B cell (primary cell): ENCODE measurements at regions not wholly inside any gene's neighbourhood (a gene's known extent, or its start where the extent isn't known, plus 50 kb on each side); places are given as distances from the start of the nearest gene placed in this dataset.

ENCODE experiments used
- ATAC-seq: fragments of 200-7000 bp; cut with Tn5 transposase; one replicate; pipeline ENCODE4 v1.10.0; 2021; ENCODE audit warnings: low read depth, mild to moderate bottlenecking, moderate number of reproducible peaks, moderate library complexity
- CTCF ChIA-PET: fragments of 350-600 bp; sonication (Branson Sonifier 250); formaldehyde crosslinking; loops from one replicate; lab custom pipeline; 2021; ENCODE audit warnings: antibody characterized with exemption, inconsistent platforms; lab: Charles Lee
- POLR2A ChIA-PET: fragments of 350-600 bp; sonication (Branson Sonifier 250); formaldehyde crosslinking; loops from one replicate; lab custom pipeline; 2021; ENCODE audit warnings: antibody characterized with exemption; lab: Charles Lee
- DNase-seq: peaks from one replicate; pipeline ENCODE4 v3.0.0; 2013
- H2AFZ ChIP-seq: 2 replicates; pipeline ENCODE4 v1.6.1; 2012; ENCODE audit warnings: mild to moderate bottlenecking, low read depth, low read length; ENCODE audit not compliant: insufficient read depth, poor library complexity, severe bottlenecking
- H3K27ac ChIP-seq, 2 donors: 1 replicate in 1 of 2; 2 replicates in 1 of 2; pipeline ENCODE4 v1.5.1; 2012 to 2013; ENCODE audit warnings: low read length in 2 of 2, mild to moderate bottlenecking in 2 of 2, moderate library complexity in 1 of 2
- H3K27me3 ChIP-seq, 4 experiments: fragments of 200-600 bp in 1 of 4; sonication (generic) in 1 of 4; replicated peaks in 1 of 4; 1 replicate in 2 of 4; 2 replicates in 2 of 4; pipeline versions ENCODE4 v1.6.1 to v1.7.0; 2013 to 2016; ENCODE audit warnings: low read length in 3 of 4, mild to moderate bottlenecking in 2 of 4, mixed read lengths in 1 of 4, moderate library complexity in 1 of 4; ENCODE audit not compliant: insufficient read depth in 4 of 4, control insufficient read depth in 3 of 4; ENCODE audit errors: control extremely low read depth in 1 of 4
- H3K36me3 ChIP-seq, 2 experiments: replicated peaks in 1 of 2; 1 replicate in 1 of 2; 2 replicates in 1 of 2; pipeline versions ENCODE4 v1.6.1 to v1.7.1; 2013; ENCODE audit warnings: low read length in 1 of 2; ENCODE audit not compliant: insufficient read depth in 2 of 2, control insufficient read depth in 1 of 2; ENCODE audit errors: control extremely low read depth in 1 of 2, extremely low read depth in 1 of 2
- H3K4me1 ChIP-seq, 2 donors: fragments of 200-600 bp in 1 of 2; sonication (generic) in 1 of 2; 1 replicate in 1 of 2; 2 replicates in 1 of 2; pipeline versions ENCODE4 v1.5.1 to v1.6.1; 2013 to 2017; ENCODE audit warnings: low read length in 2 of 2; ENCODE audit not compliant: control insufficient read depth in 2 of 2, insufficient read depth in 2 of 2
- H3K4me2 ChIP-seq: replicated peaks from 2 replicates; pipeline ENCODE3; 2012; ENCODE audit warnings: mild to moderate bottlenecking, low read depth, low read length; ENCODE audit not compliant: poor library complexity, severe bottlenecking
- H3K4me3 ChIP-seq, 5 experiments: fragments of 200-600 bp in 1 of 5; sonication (generic) in 1 of 5; 1 replicate in 3 of 5; 2 replicates in 2 of 5; pipeline versions ENCODE4 v1.5.1 to v1.7.0; 2011 to 2016; ENCODE audit warnings: low read length in 4 of 5, mild to moderate bottlenecking in 4 of 5, low read depth in 2 of 5, control low read depth in 1 of 5, moderate library complexity in 1 of 5; ENCODE audit not compliant: insufficient read depth in 1 of 5; ENCODE audit errors: control extremely low read depth in 1 of 5, extremely low read depth in 1 of 5
- H3K79me2 ChIP-seq: fragments of 200-600 bp; sonication (generic); one replicate; pipeline ENCODE4 v1.6.0; 2016; ENCODE audit warnings: low read length; ENCODE audit not compliant: control insufficient read depth, insufficient read depth
- H3K9ac ChIP-seq: fragments of 200-600 bp; sonication (generic); 2 replicates; pipeline ENCODE4 v1.6.1; 2017; ENCODE audit warnings: mild to moderate bottlenecking, low read length, moderate library complexity
- H3K9me3 ChIP-seq, 3 donors: one replicate each; pipeline versions ENCODE4 v1.6.1 to v1.7.1; 2013; ENCODE audit warnings: low read length in 2 of 3; ENCODE audit not compliant: control insufficient read depth in 2 of 3, insufficient read depth in 1 of 3; ENCODE audit errors: control extremely low read depth in 1 of 3
- H4K20me1 ChIP-seq: 2 replicates; pipeline ENCODE4 v1.6.0; 2012; ENCODE audit warnings: mild to moderate bottlenecking, low read length; ENCODE audit not compliant: insufficient read depth, control insufficient read depth, poor library complexity, severe bottlenecking
- H3K27ac Mint-ChIP-seq: one replicate; pipeline ENCODE4 v1.8.0; 2021; ENCODE audit warnings: mixed read lengths
- H3K27me3 Mint-ChIP-seq: one replicate; pipeline ENCODE4 v1.8.0; 2021; ENCODE audit warnings: mixed read lengths
- H3K4me1 Mint-ChIP-seq: one replicate; pipeline ENCODE4 v1.8.0; 2021; ENCODE audit warnings: mixed read lengths
- H3K4me3 Mint-ChIP-seq: one replicate; pipeline ENCODE4 v1.8.0; 2021; ENCODE audit warnings: mixed read lengths
- H3K9me3 Mint-ChIP-seq: one replicate; pipeline ENCODE4 v1.8.0; 2022; ENCODE audit warnings: mixed read lengths; ENCODE audit not compliant: insufficient read depth
- CTCF ChIP-seq: fragments of 200-600 bp; IDR thresholded peaks from one replicate; pipeline ENCODE4 v1.8.0; 2022; ENCODE audit warnings: antibody characterized with exemption, mild to moderate bottlenecking
- EZH2 ChIP-seq: IDR thresholded peaks from 2 replicates; pipeline ENCODE4 v1.6.1; 2012; ENCODE audit warnings: borderline replicate concordance, low read depth, mild to moderate bottlenecking, moderate library complexity, low read length; ENCODE audit not compliant: insufficient read depth, poor library complexity, severe bottlenecking
- WGBS: methylation state at CpG from one replicate; pipeline ENCODE4 v1.1.5; 2013; ENCODE audit warnings: missing lambda C conversion rate; ENCODE audit not compliant: insufficient coverage; 5-methylcytosine and 5-hydroxymethylcytosine counted together
- intact Hi-C: fragments of 100-400 bp; cut with micrococcal nuclease; formaldehyde crosslinking; loops from one replicate; pipeline ENCODE4 v1.10.0; 2022

DNA sequence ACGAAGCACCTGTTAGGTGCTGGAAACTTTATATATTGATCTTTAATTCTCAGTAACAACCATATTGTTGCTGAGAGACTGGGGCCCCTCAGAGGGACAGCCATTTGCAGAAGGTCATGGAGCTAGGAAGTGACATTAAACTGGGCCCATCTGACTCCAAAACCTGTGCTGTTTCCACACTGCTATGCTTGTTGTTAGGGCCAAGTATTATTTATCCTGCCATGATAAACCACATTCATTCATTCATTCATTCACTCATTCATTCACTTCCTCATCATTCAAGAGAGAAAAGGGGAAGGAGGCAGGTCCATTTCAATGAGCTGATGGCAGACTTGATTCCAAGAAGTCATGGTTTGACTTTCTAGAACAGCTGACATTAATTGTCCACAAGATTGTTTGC is 237.4 kb downstream of the STIM2 start:
- H3K4me1 ChIP-seq = no peaks in the 10 kb centered on the region
- H3K4me2 ChIP-seq = no peak overlapping the region
- H3K9me3 Mint-ChIP-seq = no peaks in the 10 kb centered on the region
- no peak overlapping the region for H3K27ac Mint-ChIP-seq
- H3K4me3 ChIP-seq = no peak overlapping the region
- ChIA-PET CTCF (no interaction called here), POLR2A (no interaction called here)
- H3K27me3 ChIP-seq = no peaks in the 10 kb centered on the region
- H3K4me3 Mint-ChIP-seq = no peak overlapping the region
- no peak overlapping the region for H2AFZ ChIP-seq
- H3K9ac ChIP-seq = no peak overlapping the region
- WGBS = no CpG with 5 or more reads among the region's 1 CpG
- TF ChIP-seq EZH2 = no peak
- no peak for TF ChIP-seq CTCF
- no peaks in the 10 kb centered on the region for H3K4me1 Mint-ChIP-seq
- no peak for DNase-seq
- H4K20me1 ChIP-seq = no peaks in the 10 kb centered on the region
- H3K79me2 ChIP-seq = no peaks in the 10 kb centered on the region
- H3K36me3 ChIP-seq = no peaks in the 10 kb centered on the region
- peaks cover 11% of the 10 kb centered on the region for H3K27me3 Mint-ChIP-seq
- H3K9me3 ChIP-seq = no peaks in the 10 kb centered on the region
- intact Hi-C loops = no loop called here
- ATAC-seq = no peak
- no peak overlapping the region for H3K27ac ChIP-seq

DNA sequence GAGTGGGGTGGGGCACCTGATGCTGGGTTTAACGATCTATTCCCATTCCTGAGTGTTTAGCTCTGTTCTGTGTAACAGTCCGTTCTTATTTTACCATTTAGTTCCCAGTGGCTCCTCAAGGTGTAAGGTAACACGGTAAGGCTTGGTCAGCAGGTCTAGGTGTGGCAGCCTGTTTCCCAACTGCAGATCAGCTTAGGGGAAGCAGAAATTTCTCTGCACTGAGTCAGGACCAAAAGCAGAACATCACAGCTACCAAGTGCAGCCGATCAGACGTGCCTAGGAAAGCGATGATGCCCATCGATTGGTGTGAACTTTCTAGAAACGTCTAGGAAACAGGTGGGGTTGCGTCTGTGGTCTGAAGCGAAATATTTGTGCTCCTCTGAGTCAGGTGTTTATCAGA is 240.1 kb downstream of the STIM2 start:
- 92% methylated on average over 5 of the region's 10 CpGs for WGBS
- intact Hi-C loops = no loop called here
- ChIA-PET CTCF (no interaction called here), POLR2A (no interaction called here)
- H2AFZ ChIP-seq = no peak overlapping the region
- no peak overlapping the region for H3K9ac ChIP-seq
- no peaks in the 10 kb centered on the region for H3K4me1 Mint-ChIP-seq
- no peaks in the 10 kb centered on the region for H3K4me1 ChIP-seq
- TF ChIP-seq CTCF = no peak
- no peak for TF ChIP-seq EZH2
- no peak overlapping the region for H3K4me2 ChIP-seq
- no peaks in the 10 kb centered on the region for H3K9me3 ChIP-seq
- no peak overlapping the region for H3K4me3 Mint-ChIP-seq
- peaks cover 16% of the 10 kb centered on the region for H3K27me3 Mint-ChIP-seq
- ATAC-seq (no peak), DNase-seq (no peak)
- H3K27ac ChIP-seq = no peak overlapping the region
- no peaks in the 10 kb centered on the region for H3K36me3 ChIP-seq
- H3K27ac Mint-ChIP-seq = no peak overlapping the region
- peaks cover 0 to 2% (median 0%) of the 10 kb centered on the region in 4 experiments for H3K27me3 ChIP-seq
- no peaks in the 10 kb centered on the region for H4K20me1 ChIP-seq
- H3K9me3 Mint-ChIP-seq = no peaks in the 10 kb centered on the region
- H3K4me3 ChIP-seq = no peak overlapping the region
- no peaks in the 10 kb centered on the region for H3K79me2 ChIP-seq
